ENCODE measurements at regions not wholly inside any gene's neighbourhood (a gene's known extent, or its start where the extent isn't known, plus 50 kb on each side); places are given as distances from the start of the nearest gene placed in this dataset.

DNA sequence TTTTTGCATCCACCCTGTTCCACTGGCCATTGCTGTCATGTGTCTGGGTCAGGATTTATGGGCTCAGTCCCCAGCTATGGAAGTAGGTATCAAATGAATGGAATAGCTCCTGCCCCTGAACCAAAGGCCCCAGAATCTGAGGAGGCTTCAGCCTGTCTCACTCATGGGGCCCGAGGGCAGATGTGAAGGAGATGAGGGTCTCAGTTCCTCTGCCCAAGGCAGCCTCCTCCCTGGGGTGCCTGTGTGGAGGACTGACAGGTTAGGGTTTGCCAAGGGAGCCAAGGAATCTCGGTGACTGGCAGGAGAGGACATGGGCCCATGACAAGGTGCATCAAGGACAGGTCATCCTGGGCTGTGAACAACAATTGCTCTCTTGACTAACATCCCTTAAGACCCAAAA, 70.4 kb downstream of the CPN2 start:
- Histone ChIP-seq H3K36me3 (ENCODE audit: insufficient read depth, low read length, poor library complexity, severe bottlenecking) (no peaks in the 10 kb centered on the region), H3K4me1 (ENCODE audit: insufficient read depth, low read length, poor library complexity, severe bottlenecking) (peaks cover 20% of the 10 kb centered on the region), H3K9me3 (ENCODE audit: low read depth, low read length, poor library complexity, severe bottlenecking) (no peaks in the 10 kb centered on the region), H3K27ac (ENCODE audit: low read depth, low read length, poor library complexity, severe bottlenecking) (no peak overlapping the region), H3K27me3 (replicated peaks; ENCODE audit: insufficient read depth, low read depth, low read length, poor library complexity) (no peaks in the 10 kb centered on the region), H3K4me3 (ENCODE audit: low read depth, low read length, poor library complexity, severe bottlenecking) (no peak overlapping the region)
- no peak for DNase-seq (ENCODE audit: low spot score)
- TF ChIP-seq, protein P1, sequence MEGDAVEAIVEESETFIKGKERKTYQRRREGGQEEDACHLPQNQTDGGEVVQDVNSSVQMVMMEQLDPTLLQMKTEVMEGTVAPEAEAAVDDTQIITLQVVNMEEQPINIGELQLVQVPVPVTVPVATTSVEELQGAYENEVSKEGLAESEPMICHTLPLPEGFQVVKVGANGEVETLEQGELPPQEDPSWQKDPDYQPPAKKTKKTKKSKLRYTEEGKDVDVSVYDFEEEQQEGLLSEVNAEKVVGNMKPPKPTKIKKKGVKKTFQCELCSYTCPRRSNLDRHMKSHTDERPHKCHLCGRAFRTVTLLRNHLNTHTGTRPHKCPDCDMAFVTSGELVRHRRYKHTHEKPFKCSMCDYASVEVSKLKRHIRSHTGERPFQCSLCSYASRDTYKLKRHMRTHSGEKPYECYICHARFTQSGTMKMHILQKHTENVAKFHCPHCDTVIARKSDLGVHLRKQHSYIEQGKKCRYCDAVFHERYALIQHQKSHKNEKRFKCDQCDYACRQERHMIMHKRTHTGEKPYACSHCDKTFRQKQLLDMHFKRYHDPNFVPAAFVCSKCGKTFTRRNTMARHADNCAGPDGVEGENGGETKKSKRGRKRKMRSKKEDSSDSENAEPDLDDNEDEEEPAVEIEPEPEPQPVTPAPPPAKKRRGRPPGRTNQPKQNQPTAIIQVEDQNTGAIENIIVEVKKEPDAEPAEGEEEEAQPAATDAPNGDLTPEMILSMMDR (conservative IDR thresholded peaks at IDR 0.05; ENCODE audit: low read depth, low read length), result no peak
- TF ChIP-seq EZH2 (IDR thresholded peaks at IDR 0.05; ENCODE audit: borderline replicate concordance, low read depth, low read length, poor library complexity, severe bottlenecking), result no peak
- CTCF ChIA-PET, result no interaction called here
- intact Hi-C loops (cut with micrococcal nuclease; ENCODE audit: unreplicated experiment), result no loop called here
- POLR2A ChIA-PET (ENCODE audit: low non-redundant PET), result no interaction called here
- no TSS peak for BruUV-seq (replicated peaks)

DNA sequence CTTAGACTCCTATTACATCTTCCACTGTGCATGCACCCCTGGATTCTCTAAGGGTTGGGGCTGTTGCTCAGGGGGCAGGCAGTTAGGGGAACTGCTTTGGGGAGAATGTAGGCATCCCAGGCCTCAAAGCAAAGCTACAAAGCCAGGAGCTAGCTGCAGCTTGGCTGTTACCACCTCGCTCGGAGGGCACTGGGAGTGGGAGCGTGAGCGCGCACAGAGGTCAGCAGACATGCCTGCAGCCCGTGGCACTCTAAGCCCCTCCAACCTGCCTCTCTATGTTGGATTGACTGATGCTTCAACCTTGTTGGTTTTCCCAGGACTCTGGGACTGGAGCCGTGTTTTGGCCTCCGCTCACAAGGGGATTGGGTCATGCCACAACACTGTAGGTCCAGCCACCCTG, 69.8 kb downstream of the CPN2 start:
- no peak for DNase-seq (ENCODE audit: low spot score)
- BruUV-seq (replicated peaks), result no TSS peak
- Histone ChIP-seq H3K36me3 (ENCODE audit: insufficient read depth, low read length, poor library complexity, severe bottlenecking) (no peaks in the 10 kb centered on the region), H3K9me3 (ENCODE audit: low read depth, low read length, poor library complexity, severe bottlenecking) (no peaks in the 10 kb centered on the region), H3K4me3 (ENCODE audit: low read depth, low read length, poor library complexity, severe bottlenecking) (no peak overlapping the region), H3K27me3 (replicated peaks; ENCODE audit: insufficient read depth, low read depth, low read length, poor library complexity) (no peaks in the 10 kb centered on the region), H3K27ac (ENCODE audit: low read depth, low read length, poor library complexity, severe bottlenecking) (no peak overlapping the region), H3K4me1 (ENCODE audit: insufficient read depth, low read length, poor library complexity, severe bottlenecking) (peaks cover 24% of the 10 kb centered on the region)
- POLR2A ChIA-PET (ENCODE audit: low non-redundant PET), result no interaction called here
- CTCF ChIA-PET, result no interaction called here
- no peak for TF ChIP-seq EZH2 (IDR thresholded peaks at IDR 0.05; ENCODE audit: borderline replicate concordance, low read depth, low read length, poor library complexity, severe bottlenecking)
- TF ChIP-seq, protein P1 (conservative IDR thresholded peaks at IDR 0.05; ENCODE audit: low read depth, low read length), result no peak
- intact Hi-C loops (cut with micrococcal nuclease; ENCODE audit: unreplicated experiment), result no loop called here

DNA sequence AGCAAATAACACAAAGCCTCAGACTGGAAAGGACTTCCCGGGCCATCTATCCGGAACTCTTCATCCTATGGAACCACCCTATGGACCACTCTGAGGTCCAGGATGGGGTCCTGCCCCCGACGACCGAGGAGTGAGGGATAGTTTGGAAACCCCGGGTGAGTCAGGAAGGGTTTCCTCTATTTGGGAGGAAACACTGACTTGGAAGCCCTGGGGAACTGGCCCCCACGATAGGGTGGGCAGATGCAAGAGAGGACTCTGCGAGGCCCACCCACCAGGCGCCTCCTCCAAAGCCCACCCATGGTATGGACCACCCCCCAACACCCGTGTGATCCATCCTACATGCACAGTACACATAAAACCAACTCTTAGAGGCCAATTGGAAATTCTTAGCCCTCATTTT, 69.4 kb downstream of the CPN2 start:
- no TSS peak for BruUV-seq (replicated peaks)
- Histone ChIP-seq H3K27ac (ENCODE audit: low read depth, low read length, poor library complexity, severe bottlenecking) (no peak overlapping the region), H3K27me3 (replicated peaks; ENCODE audit: insufficient read depth, low read depth, low read length, poor library complexity) (no peaks in the 10 kb centered on the region), H3K4me1 (ENCODE audit: insufficient read depth, low read length, poor library complexity, severe bottlenecking) (peaks cover 22% of the 10 kb centered on the region), H3K36me3 (ENCODE audit: insufficient read depth, low read length, poor library complexity, severe bottlenecking) (no peaks in the 10 kb centered on the region), H3K4me3 (ENCODE audit: low read depth, low read length, poor library complexity, severe bottlenecking) (no peak overlapping the region), H3K9me3 (ENCODE audit: low read depth, low read length, poor library complexity, severe bottlenecking) (no peaks in the 10 kb centered on the region)
- DNase-seq (ENCODE audit: low spot score), result no peak
- intact Hi-C loops (cut with micrococcal nuclease; ENCODE audit: unreplicated experiment), result no loop called here
- ChIA-PET POLR2A (ENCODE audit: low non-redundant PET) (no interaction called here), CTCF (no interaction called here)
- TF ChIP-seq, protein P1 (conservative IDR thresholded peaks at IDR 0.05; ENCODE audit: low read depth, low read length), result no peak
- no peak for TF ChIP-seq EZH2 (IDR thresholded peaks at IDR 0.05; ENCODE audit: borderline replicate concordance, low read depth, low read length, poor library complexity, severe bottlenecking)

Data from A673 (cell line).